GM12878 (cell line): ENCODE measurements at regions not wholly inside any gene's neighbourhood (a gene's known extent, or its start where the extent isn't known, plus 50 kb on each side); places are given as distances from the start of the nearest gene placed in this dataset.

Source experiments
- ATAC-seq: fragments of 200-7000 bp; cut with Tn5 transposase; 3 replicates; pipeline ENCODE4 v1.9.1; 2020; ENCODE audit warnings: mild to moderate bottlenecking, moderate library complexity
- BruUV-seq: library from RNA; stranded (reverse); fragments of 400-500 nt; replicated peaks from 2 replicates; lab custom pipeline; 2021; lab: Mats Ljungman, UMichigan
- CTCF ChIA-PET: fragments of 300-600 bp; sonication (Branson Sonifier 250); formaldehyde crosslinking; extraction: SDS; loops from one replicate; lab custom pipeline; 2021; ENCODE audit warnings: inconsistent platforms; lab: Yijun Ruan, JAX
- POLR2A ChIA-PET: fragments of 350-600 bp; formaldehyde crosslinking; extraction: SDS; loops from one replicate; lab custom pipeline; 2021; ENCODE audit warnings: inconsistent platforms; lab: Charles Lee
- RAD21 ChIA-PET: fragments of 300-600 bp; sonication (Branson Sonifier 250); formaldehyde crosslinking; loops from one replicate; lab custom pipeline; 2023; ENCODE audit warnings: antibody characterized with exemption; ENCODE audit not compliant: unreplicated experiment; lab: Charles Lee
- SMC1A ChIA-PET: fragments of 300-600 bp; sonication (Branson Sonifier 250); formaldehyde crosslinking; loops from one replicate; lab custom pipeline; 2023; ENCODE audit not compliant: unreplicated experiment, uncharacterized antibody; lab: Charles Lee
- DNase-seq: peaks from one replicate; pipeline ENCODE4 v3.0.0-alpha.2; 2011; ENCODE audit warnings: low read depth, low spot score
- FAIRE-seq: peaks from 3 replicates; lab custom pipeline; 2011; peaks lifted over from hg19 to GRCh38; lab: Jason Lieb, UNC
- H2AFZ ChIP-seq: 2 replicates; pipeline ENCODE4 v1.6.0; 2011; ENCODE audit warnings: low read depth, low read length, control low read depth; ENCODE audit not compliant: control insufficient read depth
- H3K27ac ChIP-seq: 2 replicates; pipeline ENCODE4 v1.5.1; 2011; ENCODE audit warnings: control low read depth; ENCODE audit not compliant: control insufficient read depth, insufficient read depth
- H3K27me3 ChIP-seq, 2 experiments: replicated peaks in 1 of 2; 2 replicates each; pipeline versions ENCODE4 v1.6.0 to v1.6.1; 2011; ENCODE audit warnings: low read length in 1 of 2; ENCODE audit not compliant: control insufficient read depth in 2 of 2, insufficient read depth in 2 of 2
- H3K36me3 ChIP-seq, 2 experiments: 2 replicates each; pipeline ENCODE4 v1.5.1; 2011; ENCODE audit warnings: low read length in 1 of 2; ENCODE audit not compliant: control insufficient read depth in 2 of 2, insufficient read depth in 2 of 2
- H3K4me1 ChIP-seq: 2 replicates; pipeline ENCODE4 v1.6.1; 2011; ENCODE audit warnings: mild to moderate bottlenecking, low read length, moderate library complexity, mixed read lengths; ENCODE audit not compliant: control insufficient read depth, insufficient read depth
- H3K4me2 ChIP-seq: 2 replicates; pipeline ENCODE4 v1.6.0; 2011; ENCODE audit warnings: control low read depth; ENCODE audit not compliant: control insufficient read depth, insufficient read depth
- H3K4me3 ChIP-seq: fragments of 200-600 bp; sonication (generic); 2 replicates; pipeline ENCODE4 v1.5.1; 2016
- H3K79me2 ChIP-seq: 2 replicates; pipeline ENCODE4 v1.6.0; 2011; ENCODE audit warnings: low read length; ENCODE audit not compliant: control insufficient read depth, insufficient read depth
- H3K9ac ChIP-seq: 2 replicates; pipeline ENCODE4 v1.8.0; 2011; ENCODE audit warnings: low read length, control low read depth, mixed read lengths; ENCODE audit not compliant: control insufficient read depth, insufficient read depth
- H3K9me3 ChIP-seq: replicated peaks from 3 replicates; pipeline ENCODE4 v1.5.1; 2011; ENCODE audit warnings: mild to moderate bottlenecking, low read length; ENCODE audit not compliant: control insufficient read depth, insufficient read depth
- H4K20me1 ChIP-seq: 2 replicates; pipeline ENCODE4 v1.6.0; 2011; ENCODE audit not compliant: control insufficient read depth, insufficient read depth
- CBX5 ChIP-seq: sonication (generic); IDR thresholded peaks from 2 replicates; pipeline ENCODE4 v1.6.1; 2016; ENCODE audit warnings: low read depth, moderate library complexity, mild to moderate bottlenecking, inconsistent platforms
- CHD4 ChIP-seq: fragments of 200-600 bp; sonication (generic); IDR thresholded peaks from 2 replicates; pipeline ENCODE4 v1.6.1; 2016; ENCODE audit warnings: mild to moderate bottlenecking
- CREB1 ChIP-seq: IDR thresholded peaks from 2 replicates; pipeline ENCODE4 v1.6.1; 2012; ENCODE audit warnings: low read depth, mild to moderate bottlenecking, inconsistent platforms
- GABPA ChIP-seq: IDR thresholded peaks from 2 replicates; pipeline ENCODE4 v1.6.1; 2014; ENCODE audit warnings: antibody characterized with exemption, low read depth, mild to moderate bottlenecking, inconsistent platforms
- KDM1A ChIP-seq: fragments of 200-600 bp; sonication (generic); IDR thresholded peaks from 2 replicates; pipeline ENCODE4 v1.6.1; 2016; ENCODE audit warnings: borderline replicate concordance
- KLF5 ChIP-seq: fragments of 450-650 bp; IDR thresholded peaks from 2 replicates; pipeline ENCODE4 v1.6.1; 2014; ENCODE audit warnings: mild to moderate bottlenecking; ENCODE audit not compliant: partially characterized antibody
- MYC ChIP-seq: IDR thresholded peaks from 2 replicates; pipeline ENCODE4 v1.6.1; 2011; ENCODE audit warnings: mild to moderate bottlenecking, low read length, moderate library complexity, inconsistent platforms; ENCODE audit not compliant: insufficient read depth, insufficient replicate concordance, insufficient read length, severe bottlenecking
- SREBF1 ChIP-seq: IDR thresholded peaks from 2 replicates; pipeline ENCODE4 v1.6.1; 2012; ENCODE audit warnings: mild to moderate bottlenecking, low read length
- TBL1XR1 ChIP-seq: IDR thresholded peaks from 2 replicates; pipeline ENCODE4 v1.6.1; 2012; ENCODE audit warnings: low read depth, low read length, improper control_type of control experiment
- YBX1 ChIP-seq: fragments of 450-650 bp; IDR thresholded peaks from 2 replicates; pipeline ENCODE4 v1.6.1; 2016; ENCODE audit warnings: antibody characterized with exemption
- ZBTB4 ChIP-seq: fragments of 450-650 bp; formaldehyde crosslinking; IDR thresholded peaks from 2 replicates; pipeline ENCODE4 v1.4.0; 2022; ENCODE audit warnings: mild to moderate bottlenecking, moderate library complexity
- ZNF207 ChIP-seq: fragments of 450-650 bp; IDR thresholded peaks from 2 replicates; pipeline ENCODE4 v1.6.1; 2014; ENCODE audit warnings: antibody characterized with exemption, mild to moderate bottlenecking, borderline replicate concordance
- ZSCAN29 ChIP-seq: fragments of 450-650 bp; IDR thresholded peaks from 2 replicates; pipeline ENCODE4 v1.6.1; 2017; ENCODE audit warnings: mild to moderate bottlenecking, moderate library complexity
- WGBS: methylation state at CpG from one replicate; pipeline ENCODE4 v1.1.6; 2016; ENCODE audit warnings: low lambda C conversion rate; ENCODE audit not compliant: insufficient replicate concordance, insufficient coverage; ENCODE audit errors: missing lambda C conversion rate; 5-methylcytosine and 5-hydroxymethylcytosine counted together
- in situ Hi-C: fragments of 300-500 bp; cut with MboI; formaldehyde crosslinking; loops from 9 replicates; pipeline ENCODE4 v1.14.3; 2018; ENCODE audit warnings: mixed read lengths
- intact Hi-C: fragments of 100-400 bp; cut with micrococcal nuclease; formaldehyde crosslinking; loops from one replicate; pipeline ENCODE4 v1.14.2; 2022; ENCODE audit not compliant: unreplicated experiment
- TF ChIP-seq, protein P1 (sequence below): IDR thresholded peaks from 2 replicates; pipeline ENCODE4 v1.6.1; 2012; ENCODE audit warnings: improper control_type of control experiment, low read depth, low read length; ENCODE audit not compliant: insufficient replicate concordance
- TF ChIP-seq, protein P2 (sequence below): IDR thresholded peaks from 2 replicates; pipeline ENCODE4 v1.6.1; 2011; ENCODE audit warnings: borderline replicate concordance, low read depth, mild to moderate bottlenecking, moderate library complexity, low read length; ENCODE audit not compliant: insufficient read depth, poor library complexity, severe bottlenecking

DNA sequence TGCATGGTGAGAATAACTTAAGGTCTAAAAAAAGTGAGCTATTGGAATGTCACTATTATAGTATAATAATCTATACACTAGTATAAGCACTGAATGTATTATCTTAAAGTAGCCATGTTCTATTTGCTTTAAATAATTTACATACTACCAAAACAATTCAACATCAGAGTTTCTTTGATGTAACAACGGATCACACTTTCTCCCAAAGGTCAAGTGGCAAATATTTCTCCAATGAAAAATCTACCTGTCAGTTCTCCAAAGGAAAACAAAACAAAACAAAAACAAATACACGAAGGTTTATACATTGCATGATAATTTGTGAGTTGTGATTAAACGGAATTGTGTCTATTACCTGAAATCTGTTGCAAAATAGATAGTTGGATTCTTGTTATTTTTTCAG is 581.4 kb downstream of the USP25 start:
- Histone ChIP-seq H3K4me3 (no peak overlapping the region), H2AFZ (no peak overlapping the region), H3K79me2 (no peaks in the 10 kb centered on the region), H3K4me2 (no peak overlapping the region), H3K9me3 (no peaks in the 10 kb centered on the region), H4K20me1 (no peaks in the 10 kb centered on the region), H3K4me1 (no peaks in the 10 kb centered on the region), H3K27me3 (no peaks in the 10 kb centered on the region), H3K9ac (no peak overlapping the region), H3K36me3 (no peaks in the 10 kb centered on the region), H3K27ac (no peak overlapping the region)
- RAD21 ChIA-PET: no interaction called here
- CTCF ChIA-PET: no interaction called here
- ATAC-seq (no peak), FAIRE-seq (no peak), DNase-seq (no peak)
- SMC1A ChIA-PET: interaction anchor here (0.7 kb wide), 1 partner anchor 25 kb away, joined by 4 read pairs; no protein-coding TSS in a partner anchor
- intact Hi-C loops (no loop called here), in situ Hi-C loops (no loop called here)
- 8% methylated on average over 3 of the region's 3 CpGs for WGBS
- POLR2A ChIA-PET: no interaction called here
- BruUV-seq: no TSS peak
- TF ChIP-seq ZBTB4 (no peak), KDM1A (no peak), CREB1 (no peak), SREBF1 (no peak), ZNF207 (no peak), ZSCAN29 (no peak), TBL1XR1 (no peak), KLF5 (no peak), CHD4 (no peak), MYC (no peak), CBX5 (no peak), YBX1 (no peak), GABPA (no peak)
- TF ChIP-seq, protein P1, sequence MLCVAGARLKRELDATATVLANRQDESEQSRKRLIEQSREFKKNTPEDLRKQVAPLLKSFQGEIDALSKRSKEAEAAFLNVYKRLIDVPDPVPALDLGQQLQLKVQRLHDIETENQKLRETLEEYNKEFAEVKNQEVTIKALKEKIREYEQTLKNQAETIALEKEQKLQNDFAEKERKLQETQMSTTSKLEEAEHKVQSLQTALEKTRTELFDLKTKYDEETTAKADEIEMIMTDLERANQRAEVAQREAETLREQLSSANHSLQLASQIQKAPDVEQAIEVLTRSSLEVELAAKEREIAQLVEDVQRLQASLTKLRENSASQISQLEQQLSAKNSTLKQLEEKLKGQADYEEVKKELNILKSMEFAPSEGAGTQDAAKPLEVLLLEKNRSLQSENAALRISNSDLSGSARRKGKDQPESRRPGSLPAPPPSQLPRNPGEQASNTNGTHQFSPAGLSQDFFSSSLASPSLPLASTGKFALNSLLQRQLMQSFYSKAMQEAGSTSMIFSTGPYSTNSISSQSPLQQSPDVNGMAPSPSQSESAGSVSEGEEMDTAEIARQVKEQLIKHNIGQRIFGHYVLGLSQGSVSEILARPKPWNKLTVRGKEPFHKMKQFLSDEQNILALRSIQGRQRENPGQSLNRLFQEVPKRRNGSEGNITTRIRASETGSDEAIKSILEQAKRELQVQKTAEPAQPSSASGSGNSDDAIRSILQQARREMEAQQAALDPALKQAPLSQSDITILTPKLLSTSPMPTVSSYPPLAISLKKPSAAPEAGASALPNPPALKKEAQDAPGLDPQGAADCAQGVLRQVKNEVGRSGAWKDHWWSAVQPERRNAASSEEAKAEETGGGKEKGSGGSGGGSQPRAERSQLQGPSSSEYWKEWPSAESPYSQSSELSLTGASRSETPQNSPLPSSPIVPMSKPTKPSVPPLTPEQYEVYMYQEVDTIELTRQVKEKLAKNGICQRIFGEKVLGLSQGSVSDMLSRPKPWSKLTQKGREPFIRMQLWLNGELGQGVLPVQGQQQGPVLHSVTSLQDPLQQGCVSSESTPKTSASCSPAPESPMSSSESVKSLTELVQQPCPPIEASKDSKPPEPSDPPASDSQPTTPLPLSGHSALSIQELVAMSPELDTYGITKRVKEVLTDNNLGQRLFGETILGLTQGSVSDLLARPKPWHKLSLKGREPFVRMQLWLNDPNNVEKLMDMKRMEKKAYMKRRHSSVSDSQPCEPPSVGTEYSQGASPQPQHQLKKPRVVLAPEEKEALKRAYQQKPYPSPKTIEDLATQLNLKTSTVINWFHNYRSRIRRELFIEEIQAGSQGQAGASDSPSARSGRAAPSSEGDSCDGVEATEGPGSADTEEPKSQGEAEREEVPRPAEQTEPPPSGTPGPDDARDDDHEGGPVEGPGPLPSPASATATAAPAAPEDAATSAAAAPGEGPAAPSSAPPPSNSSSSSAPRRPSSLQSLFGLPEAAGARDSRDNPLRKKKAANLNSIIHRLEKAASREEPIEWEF: no peak
- TF ChIP-seq, protein P2, sequence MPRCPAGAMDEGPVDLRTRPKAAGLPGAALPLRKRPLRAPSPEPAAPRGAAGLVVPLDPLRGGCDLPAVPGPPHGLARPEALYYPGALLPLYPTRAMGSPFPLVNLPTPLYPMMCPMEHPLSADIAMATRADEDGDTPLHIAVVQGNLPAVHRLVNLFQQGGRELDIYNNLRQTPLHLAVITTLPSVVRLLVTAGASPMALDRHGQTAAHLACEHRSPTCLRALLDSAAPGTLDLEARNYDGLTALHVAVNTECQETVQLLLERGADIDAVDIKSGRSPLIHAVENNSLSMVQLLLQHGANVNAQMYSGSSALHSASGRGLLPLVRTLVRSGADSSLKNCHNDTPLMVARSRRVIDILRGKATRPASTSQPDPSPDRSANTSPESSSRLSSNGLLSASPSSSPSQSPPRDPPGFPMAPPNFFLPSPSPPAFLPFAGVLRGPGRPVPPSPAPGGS: no peak
